Head of caudate nucleus (tissue), 42 donors: ENCODE measurements at regions not wholly inside any gene's neighbourhood (a gene's known extent, or its start where the extent isn't known, plus 50 kb on each side); places are given as distances from the start of the nearest gene placed in this dataset.
A peak's percentile ranks its signal among the peaks of the same experiment; 100 is the strongest.

Experiments
- DNase-seq, 42 donors: peaks; one replicate each; pipeline versions ENCODE4 v3.0.0 to v3.0.0-alpha.2; 2020 to 2021; ENCODE audit warnings: mixed read lengths in 7 of 42
- intact Hi-C: fragments of 100-400 bp; cut with DNase I; formaldehyde crosslinking; loops from one replicate; pipeline ENCODE4 v1.15.0; 2022

GRCh38 chr22:47645450-47645914 lies 883.0 kb downstream of the TBC1D22A start:
- intact Hi-C loops = no loop called here
- no peak for DNase-seq

GRCh38 chr22:47634347-47634746 lies 871.9 kb downstream of the TBC1D22A start:
- intact Hi-C loops = no loop called here
- peak in 1 of 42 donors; percentile 7 for DNase-seq

GRCh38 chr22:47633111-47633510 lies 870.7 kb downstream of the TBC1D22A start:
- peak in 1 of 42 donors; percentile 28 for DNase-seq
- intact Hi-C loops = no loop called here

GRCh38 chr22:47632701-47633100 lies 870.3 kb downstream of the TBC1D22A start:
- intact Hi-C loops = no loop called here

GRCh38 chr22:47631571-47632102 lies 869.2 kb downstream of the TBC1D22A start:
- peak in 1 of 42 donors; percentile 35 for DNase-seq
- intact Hi-C loops = no loop called here

More at GRCh38 chr22:47632701-47633100, 870.3 kb downstream of the TBC1D22A start:
- DNase-seq = peak in 2 of 42 donors; percentile 12 to 32

- intact Hi-C loops = no loop called here
- peak in 2 of 42 donors; percentile 14 to 18 for DNase-seq
Measured at GRCh38 chr22:47630741-47631534, 868.5 kb downstream of the TBC1D22A start.

GRCh38 chr22:47629791-47630655 lies 867.6 kb downstream of the TBC1D22A start:
- DNase-seq = peak in 2 of 42 donors; percentile 21 to 23
- intact Hi-C loops = no loop called here

- intact Hi-C loops = no loop called here
- peak in 2 of 42 donors; percentile 14 to 26 for DNase-seq
Measured at GRCh38 chr22:47629273-47629711, 866.8 kb downstream of the TBC1D22A start.

GRCh38 chr22:47628477-47629272 lies 866.2 kb downstream of the TBC1D22A start:
- intact Hi-C loops = no loop called here

GRCh38 chr22:47627556-47628253 lies 865.3 kb downstream of the TBC1D22A start:
- intact Hi-C loops = no loop called here
- DNase-seq = peak in 10 of 42 donors; percentile 17 to 72 (median 26)

More at GRCh38 chr22:47628477-47629272, 866.2 kb downstream of the TBC1D22A start:
- DNase-seq = peak in 1 of 42 donors; percentile 5

- intact Hi-C loops = no loop called here
- DNase-seq = peak in 11 of 42 donors; percentile 13 to 55 (median 35)
Measured at GRCh38 chr22:47626428-47627390, 864.3 kb downstream of the TBC1D22A start.

- DNase-seq = peak in 2 of 42 donors; percentile 28 to 32
- intact Hi-C loops = no loop called here
Measured at GRCh38 chr22:47625531-47626427, 863.3 kb downstream of the TBC1D22A start.

GRCh38 chr22:47625013-47625385 lies 862.5 kb downstream of the TBC1D22A start:
- peak in 1 of 42 donors; percentile 35 for DNase-seq

GRCh38 chr22:47624252-47625012 lies 862.0 kb downstream of the TBC1D22A start:
- peak in 2 of 42 donors; percentile 22 to 33 for DNase-seq
- intact Hi-C loops = no loop called here

More at GRCh38 chr22:47625013-47625385, 862.5 kb downstream of the TBC1D22A start:
- intact Hi-C loops = no loop called here

GRCh38 chr22:47623763-47624148 lies 861.3 kb downstream of the TBC1D22A start:
- intact Hi-C loops = no loop called here
- peak in 1 of 42 donors; percentile 28 for DNase-seq
